Fibroblast of pulmonary artery (primary cell): ENCODE measurements at regions not wholly inside any gene's neighbourhood (a gene's known extent, or its start where the extent isn't known, plus 50 kb on each side); places are given as distances from the start of the nearest gene placed in this dataset.
"Not testable (repeated sequence)": the region's sequence is repeated elsewhere in the genome, so short reads cannot be mapped to it uniquely, and the experiment has no call there.

Experiments
- DNase-seq: peaks from one replicate; pipeline ENCODE4 v3.0.0-alpha.2; 2010; ENCODE audit warnings: low read depth
- H3K4me3 ChIP-seq: replicated peaks from 2 replicates; pipeline ENCODE4 v1.5.1; 2011; ENCODE audit warnings: low read depth, mild to moderate bottlenecking, control low read depth, low read length, moderate library complexity
- CTCF ChIP-seq: IDR thresholded peaks from 2 replicates; pipeline ENCODE4 v1.5.1; 2011; ENCODE audit warnings: mild to moderate bottlenecking, control low read depth, low read length, inconsistent platforms; ENCODE audit errors: missing control alignments

GRCh38 chr6:14239097-14239496 lies 121.5 kb downstream of the CD83 start:
- DNase-seq, result no peak
- TF ChIP-seq CTCF, result no peak
- no peak overlapping the region for H3K4me3 ChIP-seq

GRCh38 chr6:14240411-14241166 lies 123.0 kb downstream of the CD83 start:
- no peak for TF ChIP-seq CTCF
- H3K4me3 ChIP-seq, result no peak overlapping the region
- DNase-seq, result no peak

GRCh38 chr6:14241255-14242070 lies 123.9 kb downstream of the CD83 start:
- no peak overlapping the region for H3K4me3 ChIP-seq
- no peak for TF ChIP-seq CTCF
- no peak for DNase-seq

- DNase-seq, H3K4me3 ChIP-seq: not testable (repeated sequence)
Measured at GRCh38 chr6:14242912-14243311, 125.3 kb downstream of the CD83 start.

GRCh38 chr6:14243597-14243996 lies 126.0 kb downstream of the CD83 start:
- H3K4me3 ChIP-seq, result no peak overlapping the region
- TF ChIP-seq CTCF, result no peak
- DNase-seq, result no peak

- TF ChIP-seq CTCF, result no peak
- DNase-seq, result no peak
- H3K4me3 ChIP-seq, result no peak overlapping the region
Measured at GRCh38 chr6:14246876-14247275, 129.3 kb downstream of the CD83 start.

- H3K4me3 ChIP-seq, result no peak overlapping the region
- no peak for DNase-seq
- no peak for TF ChIP-seq CTCF
Measured at GRCh38 chr6:14250573-14250972, 133.0 kb downstream of the CD83 start.
